SK-N-SH (cell line): ENCODE measurements at regions not wholly inside any gene's neighbourhood (a gene's known extent, or its start where the extent isn't known, plus 50 kb on each side); places are given as distances from the start of the nearest gene placed in this dataset.
A peak's percentile ranks its signal among the peaks of the same experiment; 100 is the strongest.

Experiments
- CTCF ChIA-PET: fragments of 300-600, 350-600 bp; formaldehyde crosslinking; extraction: SDS; loops from one replicate; lab custom pipeline; 2021; lab: Yijun Ruan, JAX
- POLR2A ChIA-PET: fragments of 350-600 bp; sonication (Branson Sonifier 250); formaldehyde crosslinking; extraction: SDS; loops from one replicate; lab custom pipeline; 2020; ENCODE audit warnings: antibody characterized with exemption, inconsistent platforms; lab: Yijun Ruan, JAX
- DNase-seq: peaks from one replicate; pipeline ENCODE4 v3.0.0; 2012
- H2AFZ ChIP-seq: fragments of 200-600 bp; sonication (generic); 2 replicates; pipeline ENCODE4 v1.8.1; 2016; ENCODE audit warnings: antibody characterized with exemption, mild to moderate bottlenecking, low read depth
- H3F3A ChIP-seq: fragments of 200-600 bp; sonication (generic); replicated peaks from 2 replicates; pipeline ENCODE3; 2016; ENCODE audit warnings: antibody characterized with exemption, mild to moderate bottlenecking; ENCODE audit not compliant: insufficient read depth
- H3K27ac ChIP-seq, 2 experiments: fragments of 200-500 bp in 1 of 2; fragments of 200-600 bp in 1 of 2; sonication (Bioruptor generic) in 1 of 2; sonication (generic), shearing (Covaris generic) in 1 of 2; 2 replicates each; pipeline versions ENCODE4 v1.5.1 to v1.6.1; 2014 to 2016; ENCODE audit warnings: low read depth in 2 of 2, inconsistent platforms in 1 of 2, low read length in 1 of 2, mild to moderate bottlenecking in 1 of 2, mixed read lengths in 1 of 2
- H3K27me3 ChIP-seq: fragments of 200-600 bp; sonication (generic), shearing (Covaris generic); 2 replicates; pipeline ENCODE4 v1.6.1; 2016; ENCODE audit warnings: mixed run types; ENCODE audit not compliant: insufficient read depth
- H3K36me3 ChIP-seq, 2 experiments: fragments of 200-500 bp in 1 of 2; fragments of 200-600 bp in 1 of 2; sonication (Bioruptor generic) in 1 of 2; sonication (generic) in 1 of 2; replicated peaks in 1 of 2; 2 replicates each; pipeline versions ENCODE3 to v1.5.1; 2014 to 2016; ENCODE audit warnings: low read length in 1 of 2, mild to moderate bottlenecking in 1 of 2; ENCODE audit not compliant: insufficient read depth in 2 of 2, control insufficient read depth in 1 of 2
- H3K4me1 ChIP-seq, 2 experiments: fragments of 200-500 bp in 1 of 2; fragments of 200-600 bp in 1 of 2; sonication (Bioruptor generic) in 1 of 2; sonication (generic), shearing (Covaris generic) in 1 of 2; 2 replicates each; pipeline versions ENCODE4 v1.5.1 to v1.6.1; 2014 to 2016; ENCODE audit warnings: low read depth in 1 of 2, low read length in 1 of 2, mixed run types in 1 of 2; ENCODE audit not compliant: insufficient read depth in 2 of 2, control insufficient read depth in 1 of 2
- H3K4me2 ChIP-seq: fragments of 200-600 bp; sonication (generic), shearing (Covaris generic); 2 replicates; pipeline ENCODE4 v1.6.1; 2017; ENCODE audit warnings: mixed run types
- H3K4me3 ChIP-seq, 2 experiments: fragments of 200-500 bp in 1 of 2; fragments of 200-600 bp in 1 of 2; sonication (Bioruptor generic) in 1 of 2; sonication (generic), shearing (Covaris generic) in 1 of 2; 2 replicates each; pipeline versions ENCODE4 v1.5.1 to v1.8.1; 2014 to 2016; ENCODE audit warnings: low read depth in 2 of 2, inconsistent platforms in 1 of 2, low read length in 1 of 2, mild to moderate bottlenecking in 1 of 2, mixed read lengths in 1 of 2, moderate library complexity in 1 of 2
- H3K79me2 ChIP-seq: fragments of 200-600 bp; sonication (generic); 2 replicates; pipeline ENCODE4 v1.8.1; 2017; ENCODE audit warnings: mild to moderate bottlenecking; ENCODE audit not compliant: insufficient read depth
- H3K9ac ChIP-seq: fragments of 200-600 bp; sonication (generic); 2 replicates; pipeline ENCODE4 v1.6.1; 2017; ENCODE audit warnings: mixed run types
- H3K9me2 ChIP-seq: fragments of 200-600 bp; sonication (generic); 2 replicates; pipeline ENCODE4 v1.6.1; 2017; ENCODE audit warnings: mixed run types
- H3K9me3 ChIP-seq: fragments of 200-600 bp; sonication (generic); 2 replicates; pipeline ENCODE4 v1.6.1; 2017; ENCODE audit warnings: mixed run types, mild to moderate bottlenecking, moderate library complexity
- H4K20me1 ChIP-seq: fragments of 200-600 bp; sonication (generic); 2 replicates; pipeline ENCODE4 v1.6.1; 2017; ENCODE audit warnings: mild to moderate bottlenecking, mixed run types; ENCODE audit not compliant: insufficient read depth
- CHD2 ChIP-seq: fragments of 150-350 bp; IDR thresholded peaks from 2 replicates; pipeline ENCODE4 v1.6.1; 2018; ENCODE audit warnings: low read length; ENCODE audit not compliant: partially characterized antibody
- CTCF ChIP-seq: fragments of 200-600 bp; sonication (generic); IDR thresholded peaks from 2 replicates; pipeline ENCODE4 v1.6.1; 2017; ENCODE audit warnings: antibody characterized with exemption, mild to moderate bottlenecking, moderate library complexity
- ELF1 ChIP-seq: IDR thresholded peaks from 2 replicates; pipeline ENCODE4 v1.4.0; 2012
- FOSL2 ChIP-seq: IDR thresholded peaks from 2 replicates; pipeline ENCODE4 v1.4.0; 2012; ENCODE audit warnings: low read depth, mild to moderate bottlenecking, moderate library complexity, borderline replicate concordance
- GABPA ChIP-seq: IDR thresholded peaks from 2 replicates; pipeline ENCODE4 v1.4.0; 2012; ENCODE audit warnings: low read depth, mild to moderate bottlenecking
- MEF2A ChIP-seq: IDR thresholded peaks from 2 replicates; pipeline ENCODE4 v1.4.0; 2012; ENCODE audit warnings: low read depth, borderline replicate concordance
- PBX3 ChIP-seq: IDR thresholded peaks from 2 replicates; pipeline ENCODE4; 2012
- RCOR1 ChIP-seq: fragments of 150-350 bp; IDR thresholded peaks from 2 replicates; pipeline ENCODE4 v1.6.1; 2017; ENCODE audit warnings: antibody characterized with exemption, low read length
- RXRA ChIP-seq: IDR thresholded peaks from 2 replicates; pipeline ENCODE4 v1.4.0; 2012; ENCODE audit warnings: low read depth, mild to moderate bottlenecking, borderline replicate concordance
- SMC3 ChIP-seq: IDR thresholded peaks from 2 replicates; pipeline ENCODE4 v1.6.1; 2012; ENCODE audit warnings: low read depth, low read length, improper control_type of control experiment
- TAF1 ChIP-seq: IDR thresholded peaks from 2 replicates; pipeline ENCODE4 v1.6.1; 2012; ENCODE audit warnings: low read depth, mild to moderate bottlenecking, low read length, moderate library complexity, borderline replicate concordance
- TCF12 ChIP-seq: IDR thresholded peaks from 2 replicates; pipeline ENCODE4 v1.4.0; 2012
- USF2 ChIP-seq: fragments of 150-350 bp; IDR thresholded peaks from 2 replicates; pipeline ENCODE4 v1.6.1; 2017; ENCODE audit warnings: antibody characterized with exemption, low read length, low read depth, borderline replicate concordance
- YY1 ChIP-seq: IDR thresholded peaks from 2 replicates; pipeline ENCODE4 v1.4.0; 2012; ENCODE audit warnings: low read depth, mild to moderate bottlenecking
- WGBS: methylation state at CpG from one replicate; pipeline ENCODE4 v1.1.6; 2017; ENCODE audit warnings: low lambda C conversion rate; 5-methylcytosine and 5-hydroxymethylcytosine counted together

GRCh38 chr4:181688872-181689271 is 554.3 kb upstream of the TENM3 start:
- H3K4me2 ChIP-seq: no peak overlapping the region

GRCh38 chr4:181690498-181690897 is 552.7 kb upstream of the TENM3 start:
- POLR2A ChIA-PET: no interaction called here
- no peak overlapping the region for H2AFZ ChIP-seq
- no peak for DNase-seq

More at GRCh38 chr4:181688872-181689271, 554.3 kb upstream of the TENM3 start:
- H3K4me1 ChIP-seq: peaks cover 0 to 6% of the 10 kb centered on the region in 2 experiments; a peak in 2 of 4 replicates
- no peaks in the 10 kb centered on the region for H3K9me3 ChIP-seq
- WGBS: 73% methylated on average over 5 of the region's 5 CpGs
- CTCF ChIA-PET: interaction anchor here (0.7 kb wide), 1 partner anchor 9 kb away, joined by 4 read pairs; no protein-coding TSS in a partner anchor
- H3K27ac ChIP-seq: no peak overlapping the region
- no peak for DNase-seq
- H3K36me3 ChIP-seq: no peaks in the 10 kb centered on the region
- TF ChIP-seq CTCF (no peak), FOSL2 (no peak), RCOR1 (no peak)
- no peak overlapping the region for H3K9ac ChIP-seq
- H3K27me3 ChIP-seq: no peaks in the 10 kb centered on the region
- H3K79me2 ChIP-seq: no peaks in the 10 kb centered on the region
- no peak overlapping the region for H2AFZ ChIP-seq
- H3K4me3 ChIP-seq: no peak overlapping the region
- no peaks in the 10 kb centered on the region for H4K20me1 ChIP-seq
- POLR2A ChIA-PET: no interaction called here
- H3F3A ChIP-seq: peaks cover 5% of the 10 kb centered on the region
- no peaks in the 10 kb centered on the region for H3K9me2 ChIP-seq

GRCh38 chr4:181692965-181693364 is 550.2 kb upstream of the TENM3 start:
- no peak for DNase-seq
- Histone ChIP-seq H3K27me3 (no peaks in the 10 kb centered on the region), H4K20me1 (no peaks in the 10 kb centered on the region), H3K9ac (no peak overlapping the region), H3K4me1 (0 out of 4 replicates have a peak, but pooled peaks cover 0 to 6% of the 10 kb centered on the region in 2 experiments), H3K79me2 (no peaks in the 10 kb centered on the region), H3K9me3 (no peaks in the 10 kb centered on the region), H3K4me3 (no peak overlapping the region), H3K9me2 (no peaks in the 10 kb centered on the region), H3K36me3 (no peaks in the 10 kb centered on the region), H3K27ac (no peak overlapping the region), H3F3A (no peaks in the 10 kb centered on the region), H3K4me2 (no peak overlapping the region), H2AFZ (no peak overlapping the region)
- WGBS: 84% methylated on average over 5 of the region's 5 CpGs
- CTCF ChIA-PET: no interaction called here
- POLR2A ChIA-PET: no interaction called here
- TF ChIP-seq ELF1 (no peak), CHD2 (no peak), GABPA (no peak), RXRA (no peak), TAF1 (no peak), YY1 (no peak), SMC3 (no peak), MEF2A (no peak), PBX3 (no peak), USF2 (no peak)

More at GRCh38 chr4:181690498-181690897, 552.7 kb upstream of the TENM3 start:
- Histone ChIP-seq H3K9ac (no peak overlapping the region), H3K79me2 (no peaks in the 10 kb centered on the region)
- CTCF ChIA-PET: no interaction called here
- TF ChIP-seq MEF2A (no peak), PBX3 (peak; percentile 18; the same call in 1 of the 2 replicates), TCF12 (peak; percentile 6; the same call in 1 of the 2 replicates), SMC3 (no peak)
- TF ChIP-seq, all 33 proteins: peak for 2
- Histone ChIP-seq H3K27ac (no peak overlapping the region), H3K4me2 (no peak overlapping the region), H3K27me3 (no peaks in the 10 kb centered on the region), H3K4me1 (peaks cover 0 to 6% of the 10 kb centered on the region in 2 experiments; a peak in 1 of 4 replicates), H3K9me3 (no peaks in the 10 kb centered on the region), H3K4me3 (no peak overlapping the region), H4K20me1 (no peaks in the 10 kb centered on the region), H3F3A (no peaks in the 10 kb centered on the region), H3K36me3 (no peaks in the 10 kb centered on the region), H3K9me2 (no peaks in the 10 kb centered on the region)
- 12% methylated on average over 2 of the region's 2 CpGs for WGBS
